ENCODE measurements at regions not wholly inside any gene's neighbourhood (a gene's known extent, or its start where the extent isn't known, plus 50 kb on each side); places are given as distances from the start of the nearest gene placed in this dataset.

- DNase-seq (ENCODE audit: low read depth): no peak
Measured at GRCh38 chr18:75802681-75803080, 375.2 kb upstream of the SMIM21 start.

GRCh38 chr18:75801178-75801577 lies 373.7 kb upstream of the SMIM21 start:
- DNase-seq (ENCODE audit: low read depth): no peak

GRCh38 chr18:75800331-75800648 lies 372.8 kb upstream of the SMIM21 start:
- no peak for DNase-seq (ENCODE audit: low read depth)

GRCh38 chr18:75799449-75800330 lies 372.2 kb upstream of the SMIM21 start:
- no peak for DNase-seq (ENCODE audit: low read depth)

- DNase-seq (ENCODE audit: low read depth): no peak
Measured at GRCh38 chr18:75797046-75797445, 369.5 kb upstream of the SMIM21 start.

GRCh38 chr18:75790796-75791195 lies 363.3 kb upstream of the SMIM21 start:
- DNase-seq (ENCODE audit: low read depth): no peak

GRCh38 chr18:75790111-75790510 lies 362.6 kb upstream of the SMIM21 start:
- DNase-seq (ENCODE audit: low read depth): no peak

- no peak for DNase-seq (ENCODE audit: low read depth)
Measured at GRCh38 chr18:75785834-75786233, 358.3 kb upstream of the SMIM21 start.

- DNase-seq (ENCODE audit: low read depth): no peak
Measured at GRCh38 chr18:75785206-75785605, 357.7 kb upstream of the SMIM21 start.

- no peak for DNase-seq (ENCODE audit: low read depth)
Measured at GRCh38 chr18:75784390-75784789, 356.9 kb upstream of the SMIM21 start.

- no peak for DNase-seq (ENCODE audit: low read depth)
Measured at GRCh38 chr18:75783566-75784281, 356.2 kb upstream of the SMIM21 start.

- no peak for DNase-seq (ENCODE audit: low read depth)
Measured at GRCh38 chr18:75782826-75783225, 355.3 kb upstream of the SMIM21 start.

GRCh38 chr18:75782204-75782603 lies 354.7 kb upstream of the SMIM21 start:
- no peak for DNase-seq (ENCODE audit: low read depth)

GRCh38 chr18:75779910-75780309 lies 352.4 kb upstream of the SMIM21 start:
- DNase-seq (ENCODE audit: low read depth): no peak

- no peak for DNase-seq (ENCODE audit: low read depth)
Measured at GRCh38 chr18:75779450-75779849, 351.9 kb upstream of the SMIM21 start.

GRCh38 chr18:75777630-75778029 lies 350.1 kb upstream of the SMIM21 start:
- DNase-seq (ENCODE audit: low read depth): no peak

- no peak for DNase-seq (ENCODE audit: low read depth)
Measured at GRCh38 chr18:75775121-75775520, 347.6 kb upstream of the SMIM21 start.

GRCh38 chr18:75773618-75774017 lies 346.1 kb upstream of the SMIM21 start:
- DNase-seq (ENCODE audit: low read depth): no peak

GRCh38 chr18:75762758-75763157 lies 335.3 kb upstream of the SMIM21 start:
- no peak for DNase-seq (ENCODE audit: low read depth)

- no peak for DNase-seq (ENCODE audit: low read depth)
Measured at GRCh38 chr18:75760208-75760607, 332.7 kb upstream of the SMIM21 start.

- DNase-seq (ENCODE audit: low read depth): no peak
Measured at GRCh38 chr18:75757951-75758350, 330.4 kb upstream of the SMIM21 start.

- DNase-seq (ENCODE audit: low read depth): no peak
Measured at GRCh38 chr18:75754433-75754832, 326.9 kb upstream of the SMIM21 start.

GRCh38 chr18:75753753-75754152 lies 326.2 kb upstream of the SMIM21 start:
- no peak for DNase-seq (ENCODE audit: low read depth)

All from fibroblast of the conjunctiva (primary cell).